ENCODE measurements at regions not wholly inside any gene's neighbourhood (a gene's known extent, or its start where the extent isn't known, plus 50 kb on each side); places are given as distances from the start of the nearest gene placed in this dataset.

GRCh38 chr7:145909991-145910513, 206.5 kb upstream of the CNTNAP2 start:
- TF ChIP-seq, protein P1, sequence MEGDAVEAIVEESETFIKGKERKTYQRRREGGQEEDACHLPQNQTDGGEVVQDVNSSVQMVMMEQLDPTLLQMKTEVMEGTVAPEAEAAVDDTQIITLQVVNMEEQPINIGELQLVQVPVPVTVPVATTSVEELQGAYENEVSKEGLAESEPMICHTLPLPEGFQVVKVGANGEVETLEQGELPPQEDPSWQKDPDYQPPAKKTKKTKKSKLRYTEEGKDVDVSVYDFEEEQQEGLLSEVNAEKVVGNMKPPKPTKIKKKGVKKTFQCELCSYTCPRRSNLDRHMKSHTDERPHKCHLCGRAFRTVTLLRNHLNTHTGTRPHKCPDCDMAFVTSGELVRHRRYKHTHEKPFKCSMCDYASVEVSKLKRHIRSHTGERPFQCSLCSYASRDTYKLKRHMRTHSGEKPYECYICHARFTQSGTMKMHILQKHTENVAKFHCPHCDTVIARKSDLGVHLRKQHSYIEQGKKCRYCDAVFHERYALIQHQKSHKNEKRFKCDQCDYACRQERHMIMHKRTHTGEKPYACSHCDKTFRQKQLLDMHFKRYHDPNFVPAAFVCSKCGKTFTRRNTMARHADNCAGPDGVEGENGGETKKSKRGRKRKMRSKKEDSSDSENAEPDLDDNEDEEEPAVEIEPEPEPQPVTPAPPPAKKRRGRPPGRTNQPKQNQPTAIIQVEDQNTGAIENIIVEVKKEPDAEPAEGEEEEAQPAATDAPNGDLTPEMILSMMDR (IDR thresholded peaks at IDR 0.05) = no peak
- no peak for TF ChIP-seq POLR2A (IDR thresholded peaks at IDR 0.05)

Measured in thyroid gland (tissue), 4 donors.